H9 (cell line): ENCODE measurements at regions not wholly inside any gene's neighbourhood (a gene's known extent, or its start where the extent isn't known, plus 50 kb on each side); places are given as distances from the start of the nearest gene placed in this dataset.

Source experiments
- DNase-seq: peaks from one replicate; pipeline ENCODE4 v3.0.0-alpha.2; 2017
- H2AFZ ChIP-seq: one replicate; pipeline ENCODE4 v1.6.1; 2013; ENCODE audit warnings: mild to moderate bottlenecking, low read length, control low read depth, moderate library complexity
- H2AK5ac ChIP-seq: 2 replicates; pipeline ENCODE4 v1.6.1; 2013; ENCODE audit warnings: low read length, control low read depth, mixed read lengths; ENCODE audit not compliant: insufficient read length
- H2BK120ac ChIP-seq: one replicate; pipeline ENCODE4 v1.6.1; 2013; ENCODE audit warnings: low read depth, mild to moderate bottlenecking, low read length, control low read depth, inconsistent platforms; ENCODE audit not compliant: poor library complexity, severe bottlenecking
- H2BK12ac ChIP-seq: 2 replicates; pipeline ENCODE4 v1.6.1; 2013; ENCODE audit warnings: low read length, control low read depth, mixed read lengths, low read depth; ENCODE audit not compliant: insufficient read length
- H2BK15ac ChIP-seq: 2 replicates; pipeline ENCODE4 v1.6.1; 2013; ENCODE audit warnings: low read depth, low read length, control low read depth
- H2BK20ac ChIP-seq: one replicate; pipeline ENCODE4 v1.6.1; 2013; ENCODE audit warnings: low read depth, mild to moderate bottlenecking, low read length, control low read depth, inconsistent platforms; ENCODE audit not compliant: poor library complexity, severe bottlenecking
- H2BK5ac ChIP-seq: 2 replicates; pipeline ENCODE4 v1.6.1; 2013; ENCODE audit warnings: low read length, control low read depth, mixed read lengths; ENCODE audit not compliant: insufficient read length
- H3K14ac ChIP-seq: 2 replicates; pipeline ENCODE4 v1.6.1; 2013; ENCODE audit warnings: low read length, control low read depth; ENCODE audit not compliant: insufficient read depth
- H3K18ac ChIP-seq: 2 replicates; pipeline ENCODE4 v1.6.1; 2013; ENCODE audit warnings: low read depth, mild to moderate bottlenecking, mixed read lengths, low read length, control low read depth; ENCODE audit not compliant: insufficient read length
- H3K23ac ChIP-seq: 2 replicates; pipeline ENCODE4 v1.6.1; 2013; ENCODE audit warnings: low read length, control low read depth, mixed read lengths, low read depth; ENCODE audit not compliant: insufficient read length
- H3K23me2 ChIP-seq: 2 replicates; pipeline ENCODE4 v1.6.1; 2013; ENCODE audit warnings: low read depth, mild to moderate bottlenecking, mixed read lengths, low read length, control low read depth; ENCODE audit not compliant: insufficient read length, poor library complexity, severe bottlenecking
- H3K27ac ChIP-seq: 2 replicates; pipeline ENCODE4 v1.5.1; 2013; ENCODE audit warnings: low read length, control low read depth, mixed read lengths, low read depth; ENCODE audit not compliant: insufficient read length
- H3K27me3 ChIP-seq: 2 replicates; pipeline ENCODE4 v1.6.1; 2013; ENCODE audit warnings: low read length, control low read depth, inconsistent platforms; ENCODE audit not compliant: insufficient read depth
- H3K4ac ChIP-seq: 2 replicates; pipeline ENCODE4 v1.6.1; 2013; ENCODE audit warnings: low read depth, mild to moderate bottlenecking, control low read depth, inconsistent platforms, low read length, moderate library complexity
- H3K4me1 ChIP-seq: 2 replicates; pipeline ENCODE4 v1.6.1; 2013; ENCODE audit warnings: low read length, control low read depth, inconsistent platforms; ENCODE audit not compliant: insufficient read depth
- H3K4me2 ChIP-seq: 2 replicates; pipeline ENCODE4 v1.6.1; 2013; ENCODE audit warnings: low read length, control low read depth, mixed read lengths; ENCODE audit not compliant: insufficient read length, insufficient read depth
- H3K56ac ChIP-seq: 2 replicates; pipeline ENCODE4 v1.6.1; 2013; ENCODE audit warnings: low read depth, mild to moderate bottlenecking, mixed read lengths, low read length, control low read depth; ENCODE audit not compliant: insufficient read length
- H3K79me1 ChIP-seq: 2 replicates; pipeline ENCODE4 v1.6.1; 2013; ENCODE audit warnings: low read depth, mild to moderate bottlenecking, moderate library complexity, low read length, control low read depth, inconsistent platforms; ENCODE audit not compliant: insufficient read depth, poor library complexity, severe bottlenecking
- H3K79me2 ChIP-seq: 2 replicates; pipeline ENCODE4 v1.6.1; 2013; ENCODE audit warnings: low read length, control low read depth, inconsistent platforms; ENCODE audit not compliant: insufficient read depth
- H3K9ac ChIP-seq: 2 replicates; pipeline ENCODE4 v1.6.1; 2013; ENCODE audit warnings: low read length, control low read depth, mixed read lengths; ENCODE audit not compliant: insufficient read length; ENCODE audit errors: extremely low read depth
- H3K9me3 ChIP-seq: one replicate; pipeline ENCODE4 v1.6.1; 2013; ENCODE audit warnings: low read depth, low read length, inconsistent platforms; ENCODE audit not compliant: control insufficient read depth
- H3T11ph ChIP-seq: one replicate; pipeline ENCODE4 v1.6.1; 2013; ENCODE audit warnings: mild to moderate bottlenecking, low read length, control low read depth, inconsistent platforms
- H4K20me1 ChIP-seq: one replicate; pipeline ENCODE4 v1.6.1; 2013; ENCODE audit not compliant: control insufficient read depth, insufficient read length, insufficient read depth
- H4K5ac ChIP-seq: 2 replicates; pipeline ENCODE4 v1.6.1; 2013; ENCODE audit warnings: low read depth, mild to moderate bottlenecking, mixed read lengths, low read length, control low read depth; ENCODE audit not compliant: insufficient read length
- H4K8ac ChIP-seq: replicated peaks from 2 replicates; pipeline ENCODE4 v1.6.1; 2013; ENCODE audit warnings: low read length, control low read depth, mixed read lengths, low read depth; ENCODE audit not compliant: insufficient read length
- H4K91ac ChIP-seq: 2 replicates; pipeline ENCODE4 v1.6.1; 2013; ENCODE audit warnings: low read depth, mild to moderate bottlenecking, moderate library complexity, mixed read lengths, low read length, control low read depth; ENCODE audit not compliant: insufficient read length
- H3K27ac Mint-ChIP-seq, 3 experiments: 2 replicates in 2 of 3; 3 replicates in 1 of 3; pipeline ENCODE4 v1.8.0; 2020 to 2021; ENCODE audit warnings: mixed read lengths in 3 of 3, mild to moderate bottlenecking in 1 of 3, moderate library complexity in 1 of 3
- H3K27me3 Mint-ChIP-seq: 2 replicates; pipeline ENCODE4 v1.8.0; 2021; ENCODE audit warnings: low read depth, mild to moderate bottlenecking, moderate library complexity, mixed read lengths
- H3K36me3 Mint-ChIP-seq, 3 experiments: 2 replicates in 2 of 3; 3 replicates in 1 of 3; pipeline ENCODE4 v1.8.0; 2020 to 2021; ENCODE audit warnings: low read depth in 3 of 3, mixed read lengths in 3 of 3; ENCODE audit not compliant: insufficient read depth in 1 of 3
- H3K4me1 Mint-ChIP-seq, 2 experiments: 2 replicates each; pipeline ENCODE4 v1.8.0; 2020; ENCODE audit warnings: mixed read lengths in 2 of 2
- H3K4me3 Mint-ChIP-seq, 2 experiments: 2 replicates in 1 of 2; 3 replicates in 1 of 2; pipeline ENCODE4 v1.8.0; 2020 to 2021; ENCODE audit warnings: mild to moderate bottlenecking in 2 of 2, mixed read lengths in 2 of 2, moderate library complexity in 1 of 2
- H3K9me3 Mint-ChIP-seq, 2 experiments: 2 replicates in 1 of 2; 3 replicates in 1 of 2; pipeline ENCODE4 v1.8.0; 2020; ENCODE audit warnings: mild to moderate bottlenecking in 2 of 2, mixed read lengths in 2 of 2, moderate library complexity in 1 of 2
- CTCF ChIP-seq: fragments of 200-600 bp; sonication (generic); conservative IDR thresholded peaks from 3 replicates; pipeline ENCODE4 v1.8.0; 2021; ENCODE audit warnings: antibody characterized with exemption, mild to moderate bottlenecking
- WGBS: extraction: QIAGEN DNeasy Blood & Tissue Kit; methylation state at CpG from one replicate; pipeline ENCODE4 v1.1.7; 2013; ENCODE audit warnings: missing lambda C conversion rate, low lambda C conversion rate, mixed read lengths; ENCODE audit not compliant: insufficient read length; ENCODE audit errors: extremely low coverage; 5-methylcytosine and 5-hydroxymethylcytosine counted together

DNA sequence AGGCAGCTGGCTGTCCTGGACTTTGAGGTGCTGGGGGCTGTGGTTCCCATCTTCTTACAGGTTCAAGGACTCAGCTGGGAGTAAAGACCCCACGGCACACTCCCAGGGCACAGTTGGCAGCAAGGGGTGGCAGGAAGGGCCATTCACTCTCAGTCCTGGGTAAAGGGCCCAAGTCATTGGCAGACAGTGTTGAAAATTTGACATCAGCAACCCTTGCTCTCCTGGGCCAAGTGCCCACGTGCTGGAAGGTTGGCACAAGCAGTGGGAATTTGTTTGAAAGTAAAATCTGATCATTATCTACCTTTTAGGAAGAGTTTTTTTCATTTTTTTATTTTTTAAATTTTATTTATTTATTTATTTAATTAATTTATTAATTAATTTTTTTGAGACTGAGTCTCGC is 241.6 kb upstream of the MKI67 start:
- Histone ChIP-seq H4K91ac (no peak overlapping the region), H4K5ac (no peak overlapping the region), H4K20me1 (no peaks in the 10 kb centered on the region), H3K14ac (no peak overlapping the region), H3K27ac (no peak overlapping the region), H3T11ph (no peak overlapping the region), H3K4me2 (no peak overlapping the region), H3K9me3 (no peaks in the 10 kb centered on the region), H4K8ac (no peak overlapping the region), H2BK12ac (no peak overlapping the region), H2AK5ac (no peak overlapping the region), H3K79me2 (no peaks in the 10 kb centered on the region), H3K4me1 (no peaks in the 10 kb centered on the region), H2AFZ (no peak overlapping the region), H3K18ac (no peak overlapping the region), H3K4ac (no peak overlapping the region), H3K9ac (no peak overlapping the region), H3K56ac (no peak overlapping the region), H3K23ac (no peak overlapping the region), H2BK15ac (no peak overlapping the region), H2BK20ac (no peak overlapping the region), H3K79me1 (no peaks in the 10 kb centered on the region), H3K27me3 (no peaks in the 10 kb centered on the region), H3K23me2 (no peaks in the 10 kb centered on the region), H2BK5ac (no peak overlapping the region), H2BK120ac (no peak overlapping the region)
- no peak overlapping the region for H3K27ac Mint-ChIP-seq
- peaks cover 0 to 4% (median 0%) of the 10 kb centered on the region in 3 experiments; a peak in 2 of 7 replicates for H3K36me3 Mint-ChIP-seq
- DNase-seq = no peak
- H3K4me1 Mint-ChIP-seq = no peaks in the 10 kb centered on the region
- WGBS = no CpG with 5 or more reads among the region's 3 CpGs
- H3K9me3 Mint-ChIP-seq = peaks cover under 1 to 7% of the 10 kb centered on the region in 2 experiments; a peak in 3 of 5 replicates
- no peak for TF ChIP-seq CTCF
- peaks cover 11% of the 10 kb centered on the region for H3K27me3 Mint-ChIP-seq
- no peak overlapping the region for H3K4me3 Mint-ChIP-seq
